ENCODE measurements at regions not wholly inside any gene's neighbourhood (a gene's known extent, or its start where the extent isn't known, plus 50 kb on each side); places are given as distances from the start of the nearest gene placed in this dataset.

DNA sequence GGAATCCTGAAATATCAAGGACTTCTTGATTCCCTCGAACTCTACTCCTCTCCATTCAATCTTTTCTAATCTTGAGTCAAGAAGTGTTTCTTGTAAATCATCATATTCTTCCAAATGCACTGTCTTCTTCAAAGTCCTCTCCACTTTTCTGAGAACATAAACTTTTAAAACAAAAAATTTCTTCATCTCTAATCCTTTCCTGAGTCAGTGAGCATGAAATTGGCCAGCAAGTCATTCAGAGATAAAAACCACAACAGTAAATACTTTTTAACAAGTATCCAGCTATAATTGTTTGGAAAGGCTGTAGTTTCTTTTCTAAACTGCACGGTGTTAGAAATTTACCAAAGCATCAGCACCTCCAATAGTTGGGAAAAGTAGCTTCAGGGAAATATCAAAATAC, 312.6 kb upstream of the GALNT5 start:
- TF ChIP-seq EZH2phosphoT487 (IDR thresholded peaks at IDR 0.05; ENCODE audit: borderline replicate concordance, low read length) = no peak
- TF ChIP-seq, protein P1, sequence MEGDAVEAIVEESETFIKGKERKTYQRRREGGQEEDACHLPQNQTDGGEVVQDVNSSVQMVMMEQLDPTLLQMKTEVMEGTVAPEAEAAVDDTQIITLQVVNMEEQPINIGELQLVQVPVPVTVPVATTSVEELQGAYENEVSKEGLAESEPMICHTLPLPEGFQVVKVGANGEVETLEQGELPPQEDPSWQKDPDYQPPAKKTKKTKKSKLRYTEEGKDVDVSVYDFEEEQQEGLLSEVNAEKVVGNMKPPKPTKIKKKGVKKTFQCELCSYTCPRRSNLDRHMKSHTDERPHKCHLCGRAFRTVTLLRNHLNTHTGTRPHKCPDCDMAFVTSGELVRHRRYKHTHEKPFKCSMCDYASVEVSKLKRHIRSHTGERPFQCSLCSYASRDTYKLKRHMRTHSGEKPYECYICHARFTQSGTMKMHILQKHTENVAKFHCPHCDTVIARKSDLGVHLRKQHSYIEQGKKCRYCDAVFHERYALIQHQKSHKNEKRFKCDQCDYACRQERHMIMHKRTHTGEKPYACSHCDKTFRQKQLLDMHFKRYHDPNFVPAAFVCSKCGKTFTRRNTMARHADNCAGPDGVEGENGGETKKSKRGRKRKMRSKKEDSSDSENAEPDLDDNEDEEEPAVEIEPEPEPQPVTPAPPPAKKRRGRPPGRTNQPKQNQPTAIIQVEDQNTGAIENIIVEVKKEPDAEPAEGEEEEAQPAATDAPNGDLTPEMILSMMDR (IDR thresholded peaks at IDR 0.05; ENCODE audit: low read depth, low read length, poor library complexity, severe bottlenecking) = no peak

All from DOHH2 (cell line).